Liver (tissue), 8 donors: ENCODE measurements at regions not wholly inside any gene's neighbourhood (a gene's known extent, or its start where the extent isn't known, plus 50 kb on each side); places are given as distances from the start of the nearest gene placed in this dataset.

Experiments used
- DNase-seq: peaks from one replicate; pipeline ENCODE4 v3.0.0-alpha.2; 2017; ENCODE audit warnings: low spot score
- H3K27ac ChIP-seq, 2 donors: one replicate each; pipeline ENCODE4 v1.7.0; 2013; ENCODE audit warnings: inconsistent platforms in 2 of 2, low read length in 2 of 2, control low read depth in 1 of 2, low read depth in 1 of 2, mild to moderate bottlenecking in 1 of 2
- H3K27me3 ChIP-seq, 4 donors: one replicate each; pipeline versions ENCODE4 v1.6.1 to v1.7.0; 2013; ENCODE audit warnings: low read length in 3 of 4, inconsistent platforms in 1 of 4, mild to moderate bottlenecking in 1 of 4, moderate library complexity in 1 of 4; ENCODE audit not compliant: control insufficient read depth in 4 of 4, insufficient read depth in 4 of 4
- H3K36me3 ChIP-seq, 4 donors: one replicate each; pipeline versions ENCODE4 v1.6.1 to v1.7.0; 2013; ENCODE audit warnings: low read length in 3 of 4, mild to moderate bottlenecking in 3 of 4, low read depth in 1 of 4, moderate library complexity in 1 of 4; ENCODE audit not compliant: control insufficient read depth in 4 of 4, insufficient read depth in 3 of 4
- H3K4me1 ChIP-seq, 4 donors: one replicate each; pipeline versions ENCODE4 v1.6.1 to v1.7.0; 2013; ENCODE audit warnings: low read length in 3 of 4, mild to moderate bottlenecking in 3 of 4, moderate library complexity in 1 of 4; ENCODE audit not compliant: control insufficient read depth in 4 of 4, insufficient read depth in 4 of 4
- H3K4me3 ChIP-seq, 3 donors: one replicate each; pipeline versions ENCODE4 v1.6.1 to v1.7.0; 2013; ENCODE audit warnings: low read length in 3 of 3, control low read depth in 1 of 3, low read depth in 1 of 3, mild to moderate bottlenecking in 1 of 3
- H3K9ac ChIP-seq, 2 donors: one replicate each; pipeline ENCODE4 v1.7.0; 2013; ENCODE audit warnings: low read length in 2 of 2, mild to moderate bottlenecking in 2 of 2, moderate library complexity in 2 of 2, control low read depth in 1 of 2, low read depth in 1 of 2
- H3K9me3 ChIP-seq, 4 donors: one replicate each; pipeline versions ENCODE4 v1.6.1 to v1.7.0; 2013; ENCODE audit warnings: low read length in 3 of 4; ENCODE audit not compliant: control insufficient read depth in 4 of 4
- ATF3 ChIP-seq: IDR thresholded peaks from 2 replicates; pipeline ENCODE4 v1.6.1; 2016; ENCODE audit warnings: antibody characterized with exemption
- CTCF ChIP-seq: fragments of 150-350 bp; IDR thresholded peaks from 2 replicates; pipeline ENCODE4 v1.5.1; 2017; ENCODE audit warnings: improper control_type of control experiment, low read depth, low read length; ENCODE audit not compliant: missing input control
- EGR1 ChIP-seq, 2 donors: IDR thresholded peaks; 2 replicates each; pipeline ENCODE4 v1.6.1; 2016 to 2018; ENCODE audit warnings: antibody characterized with exemption in 2 of 2, low read depth in 2 of 2
- JUND ChIP-seq, 2 donors: IDR thresholded peaks; 2 replicates each; pipeline ENCODE4 v1.6.1; 2016; ENCODE audit warnings: antibody characterized with exemption in 2 of 2
- MAX ChIP-seq: IDR thresholded peaks from 2 replicates; pipeline ENCODE4 v1.6.1; 2016; ENCODE audit warnings: antibody characterized with exemption
- REST ChIP-seq: IDR thresholded peaks from 2 replicates; pipeline ENCODE4 v1.6.1; 2016; ENCODE audit warnings: antibody characterized with exemption, mild to moderate bottlenecking
- RXRA ChIP-seq, 2 donors: IDR thresholded peaks; 2 replicates each; pipeline ENCODE4 v1.6.1; 2017 to 2018; ENCODE audit warnings: antibody characterized with exemption in 2 of 2, mild to moderate bottlenecking in 1 of 2
- TAF1 ChIP-seq: conservative IDR thresholded peaks from 2 replicates; pipeline ENCODE4 v1.6.1; 2016; ENCODE audit warnings: antibody characterized with exemption, mild to moderate bottlenecking
- ZBTB33 ChIP-seq: IDR thresholded peaks from 2 replicates; pipeline ENCODE4 v1.6.1; 2016; ENCODE audit warnings: antibody characterized with exemption
- WGBS: extraction: QIAGEN DNeasy Blood & Tissue Kit; methylation state at CpG from one replicate; pipeline ENCODE4 v1.1.7; 2013; 5-methylcytosine and 5-hydroxymethylcytosine counted together
- donor health status: healthy.
- donor health status: healthy.
- donor health status: healthy.
- donor health status: healthy.
- donor health status: healthy.

GRCh38 chr2:6787376-6787775, 78.3 kb downstream of the CMPK2 start:
- 60% methylated on average over 1 of the region's 1 CpG for WGBS

More at GRCh38 chr2:6787376-6787775, 78.3 kb downstream of the CMPK2 start:
- Histone ChIP-seq H3K4me1 (no peaks in the 10 kb centered on the region), H3K9me3 (no peaks in the 10 kb centered on the region), H3K4me3 (no peak overlapping the region), H3K36me3 (no peaks in the 10 kb centered on the region), H3K27ac (no peak overlapping the region), H3K27me3 (peaks cover 0 to 4% (median 0%) of the 10 kb centered on the region in 4 donors), H3K9ac (no peak overlapping the region)
- DNase-seq, result no peak
- TF ChIP-seq ATF3, result no peak
- no peak for TF ChIP-seq ZBTB33
- no peak for TF ChIP-seq EGR1 (IDR thresholded peaks at IDR 0.05; ENCODE audit: low read depth in 2 of 2)
- TF ChIP-seq MAX, result no peak
- no peak for TF ChIP-seq JUND (IDR thresholded peaks at IDR 0.05)
- no peak for TF ChIP-seq REST
- TF ChIP-seq TAF1, result no peak
- TF ChIP-seq RXRA (IDR thresholded peaks at IDR 0.05), result no peak
- TF ChIP-seq CTCF, result no peak
